ENCODE measurements at regions not wholly inside any gene's neighbourhood (a gene's known extent, or its start where the extent isn't known, plus 50 kb on each side); places are given as distances from the start of the nearest gene placed in this dataset.

DNA sequence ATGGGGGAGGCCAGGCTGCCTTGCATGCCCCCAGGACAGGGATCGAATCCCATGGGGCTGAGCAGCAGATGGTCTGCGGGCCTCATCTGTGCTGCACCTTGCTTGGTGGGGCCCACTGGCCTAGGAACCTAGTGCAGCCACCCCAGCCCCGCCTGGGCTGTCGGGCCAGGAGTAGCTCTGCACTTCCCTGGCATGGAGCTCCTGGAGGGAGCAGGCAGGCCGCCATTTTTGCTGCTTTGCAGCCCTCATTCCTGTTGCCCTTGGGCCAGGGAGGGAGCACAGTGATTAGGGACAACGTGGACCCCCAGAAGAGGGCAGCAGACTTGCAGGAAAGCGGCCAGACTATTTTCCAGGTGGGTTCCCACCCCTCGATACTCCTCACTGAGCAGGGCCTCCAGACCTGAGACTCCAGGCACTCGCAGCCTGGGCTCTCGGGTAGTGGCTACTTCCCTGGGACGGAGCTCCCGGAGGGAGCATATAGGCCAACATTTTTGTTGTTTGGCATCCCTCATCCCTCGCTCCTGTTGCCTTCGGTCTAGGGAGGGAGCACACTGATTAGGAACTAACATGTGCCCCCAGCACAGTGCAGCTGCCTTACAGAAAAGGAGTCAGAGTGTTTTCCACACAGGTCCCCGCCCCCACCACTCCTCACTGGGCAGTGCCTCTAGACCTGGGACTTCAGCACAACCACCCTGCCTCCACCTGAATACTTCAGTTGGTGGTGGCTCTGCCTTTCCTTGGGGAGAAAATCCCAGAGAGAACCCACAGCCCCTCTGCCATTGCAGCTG, 99.5 kb downstream of the MAIP1 start:
- no peak overlapping the region for H2AFZ ChIP-seq (ENCODE audit: low read depth, low read length)
- H3K27ac ChIP-seq (ENCODE audit: low read depth, low read length) = no peak overlapping the region
- Mint-ChIP-seq H3K36me3 (ENCODE audit: low read depth, unreplicated experiment) (peaks cover 2% of the 10 kb centered on the region), H3K27ac (ENCODE audit: unreplicated experiment) (no peak overlapping the region), H3K9me3 (ENCODE audit: unreplicated experiment) (peaks cover 17% of the 10 kb centered on the region), H3K27me3 (ENCODE audit: low read depth, unreplicated experiment) (no peaks in the 10 kb centered on the region), H3K4me3 (ENCODE audit: unreplicated experiment) (no peak overlapping the region), H3K4me1 (ENCODE audit: low read depth, unreplicated experiment) (peaks cover 6% of the 10 kb centered on the region)
- no peak overlapping the region for H3K4me3 ChIP-seq (ENCODE audit: insufficient read depth, low read depth, low read length)
- no peaks in the 10 kb centered on the region for H3K36me3 ChIP-seq (ENCODE audit: insufficient read depth, low read length)
- H3K4me1 ChIP-seq (ENCODE audit: insufficient read depth, low read length) = no peaks in the 10 kb centered on the region
- H3K9me3 ChIP-seq (ENCODE audit: insufficient read depth, low read depth, low read length) = no peaks in the 10 kb centered on the region
- H3K79me2 ChIP-seq (ENCODE audit: insufficient read depth, low read length) = no peaks in the 10 kb centered on the region
- H3K27me3 ChIP-seq (ENCODE audit: insufficient read depth, low read length) = no peaks in the 10 kb centered on the region
- no peak for FAIRE-seq
- no peak for DNase-seq (ENCODE audit: low read depth)
- no peak overlapping the region for H3K9ac ChIP-seq (ENCODE audit: low read length)
- no peak for TF ChIP-seq EZH2 (IDR thresholded peaks at IDR 0.05; ENCODE audit: insufficient read depth, low read length)
- TF ChIP-seq, protein P1, sequence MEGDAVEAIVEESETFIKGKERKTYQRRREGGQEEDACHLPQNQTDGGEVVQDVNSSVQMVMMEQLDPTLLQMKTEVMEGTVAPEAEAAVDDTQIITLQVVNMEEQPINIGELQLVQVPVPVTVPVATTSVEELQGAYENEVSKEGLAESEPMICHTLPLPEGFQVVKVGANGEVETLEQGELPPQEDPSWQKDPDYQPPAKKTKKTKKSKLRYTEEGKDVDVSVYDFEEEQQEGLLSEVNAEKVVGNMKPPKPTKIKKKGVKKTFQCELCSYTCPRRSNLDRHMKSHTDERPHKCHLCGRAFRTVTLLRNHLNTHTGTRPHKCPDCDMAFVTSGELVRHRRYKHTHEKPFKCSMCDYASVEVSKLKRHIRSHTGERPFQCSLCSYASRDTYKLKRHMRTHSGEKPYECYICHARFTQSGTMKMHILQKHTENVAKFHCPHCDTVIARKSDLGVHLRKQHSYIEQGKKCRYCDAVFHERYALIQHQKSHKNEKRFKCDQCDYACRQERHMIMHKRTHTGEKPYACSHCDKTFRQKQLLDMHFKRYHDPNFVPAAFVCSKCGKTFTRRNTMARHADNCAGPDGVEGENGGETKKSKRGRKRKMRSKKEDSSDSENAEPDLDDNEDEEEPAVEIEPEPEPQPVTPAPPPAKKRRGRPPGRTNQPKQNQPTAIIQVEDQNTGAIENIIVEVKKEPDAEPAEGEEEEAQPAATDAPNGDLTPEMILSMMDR (IDR thresholded peaks at IDR 0.05; ENCODE audit: insufficient read depth, low read depth, low read length) = no peak
- H4K20me1 ChIP-seq (ENCODE audit: insufficient read depth, low read length) = no peaks in the 10 kb centered on the region
- H3K4me2 ChIP-seq (ENCODE audit: low read length) = no peak overlapping the region

DNA sequence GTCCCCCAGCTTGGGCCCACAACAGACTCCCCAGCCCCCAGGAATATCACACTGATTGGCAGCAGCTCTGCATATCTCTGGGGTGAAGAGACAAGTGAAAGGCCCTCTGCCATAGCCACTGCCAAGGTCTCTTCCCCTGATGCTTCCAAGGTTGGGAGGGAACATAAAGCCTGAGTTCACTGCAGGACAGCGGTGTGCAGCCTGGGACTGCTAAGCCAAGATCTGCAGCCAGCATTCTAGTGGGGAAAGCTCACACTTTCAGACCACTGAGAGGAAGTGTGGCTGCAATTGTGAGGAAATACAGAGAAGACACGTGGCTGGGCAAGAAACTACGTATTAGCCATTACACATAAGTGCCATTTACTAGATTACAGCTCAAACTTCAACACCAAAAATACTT, 100.7 kb downstream of the MAIP1 start:
- Histone ChIP-seq H3K4me1 (ENCODE audit: insufficient read depth, low read length) (no peaks in the 10 kb centered on the region), H3K9me3 (ENCODE audit: insufficient read depth, low read depth, low read length) (no peaks in the 10 kb centered on the region), H3K9ac (ENCODE audit: low read length) (no peak overlapping the region), H4K20me1 (ENCODE audit: insufficient read depth, low read length) (no peaks in the 10 kb centered on the region), H3K4me2 (ENCODE audit: low read length) (no peak overlapping the region), H3K27ac (ENCODE audit: low read depth, low read length) (no peak overlapping the region), H3K27me3 (ENCODE audit: insufficient read depth, low read length) (no peaks in the 10 kb centered on the region), H2AFZ (ENCODE audit: low read depth, low read length) (no peak overlapping the region), H3K79me2 (ENCODE audit: insufficient read depth, low read length) (no peaks in the 10 kb centered on the region), H3K4me3 (ENCODE audit: insufficient read depth, low read depth, low read length) (no peak overlapping the region), H3K36me3 (ENCODE audit: insufficient read depth, low read length) (no peaks in the 10 kb centered on the region)
- DNase-seq (ENCODE audit: low read depth) (no peak), FAIRE-seq (no peak)
- Mint-ChIP-seq H3K9me3 (ENCODE audit: unreplicated experiment) (peaks cover 17% of the 10 kb centered on the region), H3K4me1 (ENCODE audit: low read depth, unreplicated experiment) (peaks cover 5% of the 10 kb centered on the region), H3K36me3 (ENCODE audit: low read depth, unreplicated experiment) (peaks cover 2% of the 10 kb centered on the region), H3K27ac (ENCODE audit: unreplicated experiment) (no peak overlapping the region), H3K4me3 (ENCODE audit: unreplicated experiment) (no peak overlapping the region), H3K27me3 (ENCODE audit: low read depth, unreplicated experiment) (no peaks in the 10 kb centered on the region)
- TF ChIP-seq, protein P1 (IDR thresholded peaks at IDR 0.05; ENCODE audit: insufficient read depth, low read depth, low read length) = no peak
- no peak for TF ChIP-seq EZH2 (IDR thresholded peaks at IDR 0.05; ENCODE audit: insufficient read depth, low read length)

DNA sequence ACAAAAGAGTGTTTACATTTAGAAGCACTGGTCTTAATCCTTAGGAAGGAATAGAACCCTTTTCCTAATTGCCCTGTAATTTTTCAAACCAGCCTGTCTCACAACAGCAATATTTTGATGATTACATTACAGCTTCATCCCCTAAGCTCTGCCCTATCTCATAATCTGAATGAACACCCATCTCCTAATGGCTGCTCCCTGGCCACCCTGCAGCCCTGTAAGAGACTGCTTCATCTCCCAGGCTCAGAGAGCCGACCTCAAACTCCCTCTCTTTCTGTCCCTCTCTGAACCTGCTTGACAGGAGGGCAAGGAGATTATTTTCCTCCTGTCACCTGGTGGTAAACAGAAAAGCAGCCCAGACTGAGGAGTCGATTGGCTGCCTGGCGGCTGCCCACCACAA, 107.8 kb downstream of the MAIP1 start:
- Mint-ChIP-seq H3K4me1 (ENCODE audit: low read depth, unreplicated experiment) (no peaks in the 10 kb centered on the region), H3K27ac (ENCODE audit: unreplicated experiment) (no peak overlapping the region), H3K36me3 (ENCODE audit: low read depth, unreplicated experiment) (no peaks in the 10 kb centered on the region), H3K9me3 (ENCODE audit: unreplicated experiment) (peaks cover 5% of the 10 kb centered on the region), H3K27me3 (ENCODE audit: low read depth, unreplicated experiment) (no peaks in the 10 kb centered on the region), H3K4me3 (ENCODE audit: unreplicated experiment) (no peak overlapping the region)
- no peaks in the 10 kb centered on the region for H3K9me3 ChIP-seq (ENCODE audit: insufficient read depth, low read depth, low read length)
- H3K27me3 ChIP-seq (ENCODE audit: insufficient read depth, low read length) = no peaks in the 10 kb centered on the region
- no peaks in the 10 kb centered on the region for H3K79me2 ChIP-seq (ENCODE audit: insufficient read depth, low read length)
- H3K9ac ChIP-seq (ENCODE audit: low read length) = no peak overlapping the region
- H4K20me1 ChIP-seq (ENCODE audit: insufficient read depth, low read length) = no peaks in the 10 kb centered on the region
- H3K4me3 ChIP-seq (ENCODE audit: insufficient read depth, low read depth, low read length) = no peak overlapping the region
- FAIRE-seq (no peak), DNase-seq (ENCODE audit: low read depth) (no peak)
- no peak overlapping the region for H3K27ac ChIP-seq (ENCODE audit: low read depth, low read length)
- no peak for TF ChIP-seq EZH2 (IDR thresholded peaks at IDR 0.05; ENCODE audit: insufficient read depth, low read length)
- TF ChIP-seq, protein P1 (IDR thresholded peaks at IDR 0.05; ENCODE audit: insufficient read depth, low read depth, low read length) = no peak
- no peak overlapping the region for H3K4me2 ChIP-seq (ENCODE audit: low read length)
- no peaks in the 10 kb centered on the region for H3K36me3 ChIP-seq (ENCODE audit: insufficient read depth, low read length)
- H3K4me1 ChIP-seq (ENCODE audit: insufficient read depth, low read length) = no peaks in the 10 kb centered on the region
- H2AFZ ChIP-seq (ENCODE audit: low read depth, low read length) = no peak overlapping the region

Measured in astrocyte (in vitro differentiated cells and primary cell).